H1 (cell line): ENCODE measurements at regions not wholly inside any gene's neighbourhood (a gene's known extent, or its start where the extent isn't known, plus 50 kb on each side); places are given as distances from the start of the nearest gene placed in this dataset.

Experiments used
- CTCF ChIA-PET: fragments of 300-600 bp; sonication (Branson Sonifier 250); formaldehyde crosslinking; loops from one replicate; lab custom pipeline; 2021; ENCODE audit not compliant: partially characterized antibody; lab: Charles Lee
- POLR2A ChIA-PET: fragments of 300-600 bp; sonication (Branson Sonifier 250); formaldehyde crosslinking; loops from one replicate; lab custom pipeline; 2021; ENCODE audit warnings: inconsistent platforms; ENCODE audit not compliant: partially characterized antibody; lab: Charles Lee
- DNase-seq, 2 experiments: peaks; one replicate each; pipeline versions ENCODE4 v3.0.0 to v3.0.0-alpha.2; 2010 to 2022; ENCODE audit warnings: low spot score in 2 of 2, low read depth in 1 of 2, mixed read lengths in 1 of 2
- FAIRE-seq: peaks from 2 replicates; lab custom pipeline; 2011; peaks lifted over from hg19 to GRCh38; lab: Jason Lieb, UNC
- H2AFZ ChIP-seq: 2 replicates; pipeline ENCODE4 v1.8.1; 2012; ENCODE audit warnings: low read length, inconsistent platforms
- H2AK5ac ChIP-seq: 2 replicates; pipeline ENCODE4 v1.6.1; 2013; ENCODE audit warnings: low read depth, low read length
- H2BK120ac ChIP-seq: replicated peaks from 2 replicates; pipeline ENCODE3; 2013; ENCODE audit warnings: low read depth, low read length, inconsistent platforms
- H2BK12ac ChIP-seq: 2 replicates; pipeline ENCODE4 v1.6.1; 2013; ENCODE audit warnings: low read depth, low read length
- H2BK15ac ChIP-seq: 2 replicates; pipeline ENCODE4 v1.6.1; 2013; ENCODE audit warnings: low read length
- H2BK20ac ChIP-seq: 2 replicates; pipeline ENCODE4 v1.6.1; 2013; ENCODE audit warnings: low read length
- H2BK5ac ChIP-seq: 2 replicates; pipeline ENCODE4 v1.6.1; 2013; ENCODE audit warnings: low read depth, low read length
- H3K14ac ChIP-seq: 2 replicates; pipeline ENCODE4 v1.6.1; 2013; ENCODE audit warnings: inconsistent platforms; ENCODE audit not compliant: insufficient read length
- H3K18ac ChIP-seq: 2 replicates; pipeline ENCODE4 v1.6.1; 2013; ENCODE audit warnings: low read length; ENCODE audit errors: extremely low read depth
- H3K23ac ChIP-seq: 2 replicates; pipeline ENCODE4 v1.6.1; 2013; ENCODE audit warnings: inconsistent platforms; ENCODE audit not compliant: insufficient read length
- H3K23me2 ChIP-seq: 2 replicates; pipeline ENCODE4 v1.6.1; 2013; ENCODE audit warnings: low read depth, low read length
- H3K27ac ChIP-seq: 2 replicates; pipeline ENCODE4 v1.6.1; 2011; ENCODE audit warnings: low read depth, low read length, inconsistent platforms
- H3K27me3 ChIP-seq, 4 experiments: replicated peaks in 1 of 4; 1 replicate in 1 of 4; 2 replicates in 3 of 4; pipeline versions ENCODE4 v1.6.1 to v1.8.1; 2011 to 2013; ENCODE audit warnings: low read length in 3 of 4, mild to moderate bottlenecking in 3 of 4, inconsistent platforms in 2 of 4, mixed read lengths in 2 of 4, moderate library complexity in 1 of 4; ENCODE audit not compliant: control insufficient read depth in 3 of 4, insufficient read depth in 3 of 4; ENCODE audit errors: extremely low read depth in 1 of 4
- H3K36me3 ChIP-seq, 4 experiments: 2 replicates each; pipeline versions ENCODE4 v1.6.1 to v1.8.1; 2011 to 2013; ENCODE audit warnings: mild to moderate bottlenecking in 4 of 4, low read length in 3 of 4, moderate library complexity in 2 of 4, control low read depth in 1 of 4, inconsistent platforms in 1 of 4; ENCODE audit not compliant: insufficient read depth in 4 of 4, control insufficient read depth in 2 of 4
- H3K4ac ChIP-seq: replicated peaks from 2 replicates; pipeline ENCODE3; 2013; ENCODE audit warnings: low read length, low read depth, mixed read lengths, inconsistent platforms; ENCODE audit not compliant: insufficient read length
- H3K4me1 ChIP-seq, 4 experiments: replicated peaks in 1 of 4; 1 replicate in 1 of 4; 2 replicates in 3 of 4; pipeline versions ENCODE4 v1.6.1 to v1.8.1; 2011 to 2013; ENCODE audit warnings: low read length in 3 of 4, inconsistent platforms in 2 of 4, mixed read lengths in 1 of 4; ENCODE audit not compliant: insufficient read depth in 4 of 4, control insufficient read depth in 3 of 4
- H3K4me2 ChIP-seq, 2 experiments: 2 replicates each; pipeline versions ENCODE4 v1.6.1 to v1.8.1; 2011 to 2013; ENCODE audit warnings: low read depth in 2 of 2, low read length in 2 of 2, control low read depth in 1 of 2, inconsistent platforms in 1 of 2, mild to moderate bottlenecking in 1 of 2; ENCODE audit not compliant: insufficient read depth in 1 of 2
- H3K4me3 ChIP-seq, 4 experiments: fragments of 200-600, 300-600 bp in 1 of 4; sonication (generic), shearing (Covaris generic), sonication (Bioruptor Twin) in 1 of 4; 2 replicates each; pipeline versions ENCODE4 v1.5.1 to v1.8.1; 2011 to 2016; ENCODE audit warnings: low read length in 4 of 4, low read depth in 3 of 4, control low read depth in 2 of 4, inconsistent platforms in 2 of 4, mild to moderate bottlenecking in 2 of 4, mixed read lengths in 1 of 4, moderate library complexity in 1 of 4; ENCODE audit not compliant: insufficient read depth in 2 of 4; ENCODE audit errors: extremely low read depth in 1 of 4
- H3K56ac ChIP-seq: replicated peaks from 2 replicates; pipeline ENCODE3; 2013; ENCODE audit warnings: low read depth, mild to moderate bottlenecking, mixed read lengths, low read length, inconsistent platforms; ENCODE audit not compliant: insufficient read length
- H3K79me1 ChIP-seq: 2 replicates; pipeline ENCODE4 v1.6.1; 2013; ENCODE audit warnings: low read depth, low read length, control low read depth
- H3K79me2 ChIP-seq, 2 experiments: 2 replicates each; pipeline versions ENCODE4 v1.6.1 to v1.8.1; 2012 to 2013; ENCODE audit warnings: low read length in 2 of 2, mild to moderate bottlenecking in 2 of 2, inconsistent platforms in 1 of 2; ENCODE audit not compliant: insufficient read depth in 2 of 2, control insufficient read depth in 1 of 2
- H3K9ac ChIP-seq, 4 experiments: replicated peaks in 1 of 4; 1 replicate in 1 of 4; 2 replicates in 3 of 4; pipeline versions ENCODE4 v1.6.1 to v1.8.1; 2011 to 2013; ENCODE audit warnings: low read depth in 3 of 4, low read length in 3 of 4, control low read depth in 2 of 4, mild to moderate bottlenecking in 2 of 4, moderate library complexity in 2 of 4, inconsistent platforms in 1 of 4; ENCODE audit errors: extremely low read depth in 1 of 4
- H3K9me3 ChIP-seq, 2 experiments: 2 replicates each; pipeline versions ENCODE4 v1.6.1 to v1.8.1; 2012 to 2013; ENCODE audit warnings: mild to moderate bottlenecking in 2 of 2, moderate library complexity in 2 of 2, control low read depth in 1 of 2, inconsistent platforms in 1 of 2, low read depth in 1 of 2, low read length in 1 of 2, mixed read lengths in 1 of 2; ENCODE audit not compliant: insufficient read depth in 2 of 2
- H4K20me1 ChIP-seq, 2 experiments: replicated peaks in 1 of 2; 2 replicates each; pipeline versions ENCODE3 to v1.8.1; 2011 to 2013; ENCODE audit warnings: inconsistent platforms in 2 of 2, low read length in 2 of 2, mild to moderate bottlenecking in 1 of 2; ENCODE audit not compliant: insufficient read depth in 2 of 2, control insufficient read depth in 1 of 2
- H4K5ac ChIP-seq: 2 replicates; pipeline ENCODE4 v1.6.1; 2013; ENCODE audit warnings: low read length, low read depth, mixed read lengths, inconsistent platforms; ENCODE audit not compliant: insufficient read length
- H4K8ac ChIP-seq: 2 replicates; pipeline ENCODE4 v1.8.0; 2013; ENCODE audit warnings: mild to moderate bottlenecking, moderate library complexity, low read length, inconsistent platforms; ENCODE audit not compliant: insufficient read depth; ENCODE audit errors: extremely low read depth
- H4K91ac ChIP-seq: replicated peaks from 2 replicates; pipeline ENCODE3; 2013; ENCODE audit warnings: low read length, mixed read lengths, inconsistent platforms; ENCODE audit not compliant: insufficient read length
- ATF3 ChIP-seq: IDR thresholded peaks from 2 replicates; pipeline ENCODE4 v1.6.1; 2011; ENCODE audit warnings: low read depth, mild to moderate bottlenecking, low read length; ENCODE audit not compliant: insufficient read depth
- HDAC2 ChIP-seq, 2 experiments: fragments of 300-600 bp in 1 of 2; sonication (generic) in 1 of 2; IDR thresholded peaks; 2 replicates each; pipeline ENCODE4 v1.6.1; 2011 to 2012; ENCODE audit warnings: low read depth in 2 of 2, low read length in 2 of 2, mild to moderate bottlenecking in 2 of 2, moderate library complexity in 2 of 2, borderline replicate concordance in 1 of 2, inconsistent platforms in 1 of 2
- WGBS, 2 experiments: shearing (Covaris generic) in 1 of 2; methylation state at CpG; one replicate each; pipeline versions ENCODE4 v1.1.6 to v1.1.7; 2013 to 2015; ENCODE audit warnings: low lambda C conversion rate in 2 of 2, mixed read lengths in 2 of 2, inconsistent platforms in 1 of 2, low coverage in 1 of 2, missing lambda C conversion rate in 1 of 2; ENCODE audit not compliant: insufficient replicate concordance in 2 of 2, insufficient coverage in 1 of 2, insufficient read length in 1 of 2; ENCODE audit errors: extremely low coverage in 1 of 2, missing lambda C conversion rate in 1 of 2; 5-methylcytosine and 5-hydroxymethylcytosine counted together

- H3K4me2 ChIP-seq, result no peak overlapping the region
- no peak overlapping the region for H2BK12ac ChIP-seq
- H3K23me2 ChIP-seq, result no peaks in the 10 kb centered on the region
- no peak overlapping the region for H2BK20ac ChIP-seq
- no peak overlapping the region; the same call in 1 of the 2 replicates for H3K18ac ChIP-seq
- H3K23ac ChIP-seq, result no peak overlapping the region
- no peak overlapping the region for H2BK15ac ChIP-seq
- TF ChIP-seq HDAC2 (IDR thresholded peaks at IDR 0.05; ENCODE audit: borderline replicate concordance in 1 of 2, low read depth in 2 of 2, low read length in 2 of 2), result peak in 1 of 2 experiments; percentile 19; a peak in 1 of 4 replicates
- TF ChIP-seq ATF3, result no peak
- peaks cover 0 to 5% (median 1%) of the 10 kb centered on the region in 4 experiments; a peak in 3 of 7 replicates for H3K4me1 ChIP-seq
- H3K27ac ChIP-seq, result no peak overlapping the region
- H3K9ac ChIP-seq, result no peak overlapping the region; a peak in 1 of 7 replicates
- WGBS, 2 experiments, result 71% methylated on average over 4 of the region's 4 CpGs; no CpG with 5 or more reads in 1 of the 2 experiments
- H2BK5ac ChIP-seq, result no peak overlapping the region
- no peaks in the 10 kb centered on the region for H3K27me3 ChIP-seq
- H4K91ac ChIP-seq, result no peak overlapping the region
- ChIA-PET CTCF (interaction anchor here (1.1 to 1.3 kb wide), 3 partner anchors 9 to 41 kb away, joined by 3 to 5 read pairs (median 3); no protein-coding TSS in a partner anchor), POLR2A (no interaction called here)
- FAIRE-seq (no peak), DNase-seq (peak in 1 of 2 experiments; percentile 49)
- H4K20me1 ChIP-seq, result no peaks in the 10 kb centered on the region
- H4K8ac ChIP-seq, result no peak overlapping the region
- no peaks in the 10 kb centered on the region for H3K79me1 ChIP-seq
- H3K14ac ChIP-seq, result no peak overlapping the region
- H3K9me3 ChIP-seq, result no peaks in the 10 kb centered on the region
- no peak overlapping the region for H4K5ac ChIP-seq
- no peak overlapping the region for H3K4me3 ChIP-seq
- no peak overlapping the region for H3K56ac ChIP-seq
- no peak overlapping the region for H3K4ac ChIP-seq
- H2AK5ac ChIP-seq, result no peak overlapping the region
- peak overlapping the region; percentile 95 for H2AFZ ChIP-seq
- no peak overlapping the region for H2BK120ac ChIP-seq
- H3K79me2 ChIP-seq, result no peaks in the 10 kb centered on the region
- H3K36me3 ChIP-seq, result no peaks in the 10 kb centered on the region
Observed at GRCh38 chr6:47922391-47922790, 140.6 kb downstream of the OPN5 start.
